WTC11 (cell line): ENCODE measurements at regions not wholly inside any gene's neighbourhood (a gene's known extent, or its start where the extent isn't known, plus 50 kb on each side); places are given as distances from the start of the nearest gene placed in this dataset.

ENCODE experiments used
- ATAC-seq: fragments of 200-7000 bp; cut with Tn5 transposase; 2 replicates; pipeline ENCODE4 v1.10.0; 2021; ENCODE audit warnings: mild to moderate bottlenecking, moderate library complexity
- CTCF ChIA-PET: fragments of 300-600 bp; sonication (Branson Sonifier 250); formaldehyde crosslinking; loops from one replicate; lab custom pipeline; 2021; ENCODE audit warnings: antibody characterized with exemption; lab: Charles Lee
- POLR2A ChIA-PET: fragments of 350-600 bp; sonication (Branson Sonifier 250); formaldehyde crosslinking; loops from one replicate; lab custom pipeline; 2021; ENCODE audit warnings: antibody characterized with exemption; lab: Charles Lee
- DNase-seq: peaks from one replicate; pipeline ENCODE4 v3.0.0; 2021; ENCODE audit warnings: low spot score
- H3K27ac Mint-ChIP-seq: 2 replicates; pipeline ENCODE4 v1.8.0; 2021; ENCODE audit warnings: mixed read lengths
- H3K27me3 Mint-ChIP-seq: 2 replicates; pipeline ENCODE4 v1.8.0; 2021; ENCODE audit warnings: low read depth, mild to moderate bottlenecking, moderate library complexity, mixed read lengths
- H3K36me3 Mint-ChIP-seq: 2 replicates; pipeline ENCODE4 v1.8.0; 2021; ENCODE audit warnings: mixed read lengths
- H3K4me1 Mint-ChIP-seq: 2 replicates; pipeline ENCODE4 v1.8.0; 2022; ENCODE audit warnings: mixed read lengths
- H3K4me3 Mint-ChIP-seq: 2 replicates; pipeline ENCODE4 v1.8.0; 2021; ENCODE audit warnings: mild to moderate bottlenecking, moderate library complexity, mixed read lengths
- H3K9me3 Mint-ChIP-seq: 2 replicates; pipeline ENCODE4 v1.8.0; 2021; ENCODE audit warnings: mixed read lengths
- ELF4 ChIP-seq: sonication (generic); formaldehyde crosslinking; IDR thresholded peaks from 2 replicates; pipeline ENCODE4 v1.8.1; 2022; ENCODE audit warnings: low read depth, mild to moderate bottlenecking, moderate library complexity, missing genetic modification reagents
- EMX1 ChIP-seq: fragments of 250-450 bp; sonication (Bioruptor Pico); IDR thresholded peaks from 2 replicates; pipeline ENCODE4 v1.8.0; 2021; ENCODE audit warnings: mild to moderate bottlenecking
- ESRRA ChIP-seq: sonication (generic); formaldehyde crosslinking; IDR thresholded peaks from 2 replicates; pipeline ENCODE4 v1.8.1; 2022; ENCODE audit warnings: mild to moderate bottlenecking, missing genetic modification reagents, borderline replicate concordance
- FOXJ3 ChIP-seq: sonication (generic); formaldehyde crosslinking; IDR thresholded peaks from 2 replicates; pipeline ENCODE4 v1.9.0; 2021; ENCODE audit warnings: missing genetic modification reagents, mild to moderate bottlenecking, borderline replicate concordance
- FOXK1 ChIP-seq: sonication (generic); formaldehyde crosslinking; IDR thresholded peaks from 2 replicates; pipeline ENCODE4 v1.8.0; 2022; ENCODE audit warnings: mild to moderate bottlenecking, moderate library complexity, missing genetic modification reagents
- FOXP1 ChIP-seq: sonication (generic); formaldehyde crosslinking; IDR thresholded peaks from 2 replicates; pipeline ENCODE4 v1.8.0; 2022; ENCODE audit warnings: missing genetic modification reagents, mild to moderate bottlenecking, moderate library complexity, borderline replicate concordance
- GABPB1 ChIP-seq: sonication (generic); formaldehyde crosslinking; IDR thresholded peaks from 2 replicates; pipeline ENCODE4 v1.8.1; 2023; ENCODE audit warnings: mild to moderate bottlenecking, missing genetic modification reagents
- HMGA2 ChIP-seq: fragments of 250-450 bp; sonication (Bioruptor Pico); IDR thresholded peaks from 2 replicates; pipeline ENCODE4 v1.4.0; 2021; ENCODE audit warnings: mild to moderate bottlenecking, moderate library complexity
- IRF2 ChIP-seq: sonication (generic); formaldehyde crosslinking; IDR thresholded peaks from 2 replicates; pipeline ENCODE4 v1.8.0; 2022; ENCODE audit warnings: low read depth, missing genetic modification reagents, borderline replicate concordance
- JAZF1 ChIP-seq: fragments of 250-450 bp; sonication (Bioruptor Pico); IDR thresholded peaks from 2 replicates; pipeline ENCODE4 v1.9.0; 2021; ENCODE audit warnings: moderate library complexity, mild to moderate bottlenecking, inconsistent platforms
- NFYB ChIP-seq: sonication (generic); formaldehyde crosslinking; conservative IDR thresholded peaks from 2 replicates; pipeline ENCODE4 v1.8.0; 2022; ENCODE audit warnings: low read depth, missing genetic modification reagents
- NR1H2 ChIP-seq: sonication (generic); formaldehyde crosslinking; IDR thresholded peaks from 2 replicates; pipeline ENCODE4 v1.9.0; 2021; ENCODE audit warnings: mild to moderate bottlenecking, moderate library complexity, missing genetic modification reagents
- SP1 ChIP-seq: sonication (generic); formaldehyde crosslinking; conservative IDR thresholded peaks from 2 replicates; pipeline ENCODE4 v1.8.1; 2022; ENCODE audit warnings: missing genetic modification reagents
- ZBTB21 ChIP-seq: sonication (generic); formaldehyde crosslinking; IDR thresholded peaks from 2 replicates; pipeline ENCODE4 v1.8.1; 2023; ENCODE audit warnings: mild to moderate bottlenecking, missing genetic modification reagents, borderline replicate concordance
- ZNF219 ChIP-seq: sonication (generic); formaldehyde crosslinking; IDR thresholded peaks from 2 replicates; pipeline ENCODE4 v1.8.0; 2023; ENCODE audit warnings: missing genetic modification reagents, mild to moderate bottlenecking, borderline replicate concordance
- ZNF416 ChIP-seq: fragments of 250-450 bp; sonication (Bioruptor Pico); IDR thresholded peaks from 2 replicates; pipeline ENCODE4 v1.9.0; 2021; ENCODE audit warnings: mild to moderate bottlenecking, inconsistent platforms
- ZNF423 ChIP-seq: fragments of 250-450 bp; sonication (Bioruptor Pico); IDR thresholded peaks from 2 replicates; pipeline ENCODE4 v2.1.2; 2022; ENCODE audit warnings: mild to moderate bottlenecking, moderate library complexity
- TF ChIP-seq, protein P1 (sequence below): sonication (generic); formaldehyde crosslinking; IDR thresholded peaks from 2 replicates; pipeline ENCODE4 v1.8.0; 2023; ENCODE audit warnings: missing genetic modification reagents, mild to moderate bottlenecking, borderline replicate concordance
- TF ChIP-seq, protein P2 (sequence below): fragments of 200-600 bp; IDR thresholded peaks from 2 replicates; pipeline ENCODE4 v1.8.0; 2022; ENCODE audit warnings: antibody characterized with exemption
- TF ChIP-seq, protein P3 (sequence below): sonication (generic); formaldehyde crosslinking; conservative IDR thresholded peaks from 2 replicates; pipeline ENCODE4 v1.8.1; 2022; ENCODE audit warnings: mild to moderate bottlenecking, missing genetic modification reagents
- TF ChIP-seq, protein P4 (sequence below): sonication (generic); formaldehyde crosslinking; IDR thresholded peaks from 2 replicates; pipeline ENCODE4 v1.8.0; 2022; ENCODE audit warnings: mild to moderate bottlenecking, missing genetic modification reagents
- TF ChIP-seq, protein P5 (sequence below): sonication (generic); formaldehyde crosslinking; IDR thresholded peaks from 2 replicates; pipeline ENCODE4 v1.8.0; 2022; ENCODE audit warnings: mild to moderate bottlenecking, missing genetic modification reagents
- TF ChIP-seq, protein P6 (sequence below): sonication (generic); formaldehyde crosslinking; IDR thresholded peaks from 2 replicates; pipeline ENCODE4 v1.8.1; 2022; ENCODE audit warnings: mild to moderate bottlenecking, missing genetic modification reagents, moderate library complexity, borderline replicate concordance

DNA sequence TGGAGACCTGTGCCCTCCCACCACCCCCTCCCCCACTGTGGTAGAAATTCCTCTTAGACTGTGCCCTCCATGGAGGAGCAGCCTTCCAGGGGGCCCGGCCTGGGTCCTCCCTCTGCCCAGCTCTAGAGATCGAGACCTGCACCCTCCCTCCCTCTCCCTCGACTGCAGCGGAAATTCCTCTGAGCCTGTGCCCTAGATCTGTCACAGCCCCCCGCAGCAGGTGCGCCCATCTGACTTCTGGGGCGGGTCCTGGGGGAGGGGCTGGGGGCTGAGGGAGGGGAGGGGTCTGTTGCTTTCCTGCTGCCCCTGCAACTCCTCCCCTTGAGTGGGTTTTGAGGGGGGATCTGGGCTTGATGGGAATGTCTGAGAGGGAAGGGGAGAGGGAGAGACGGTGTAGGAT lies 177.8 kb upstream of the GSE1 start:
- H3K27ac Mint-ChIP-seq, result peak overlapping the region; percentile 87
- H3K4me3 Mint-ChIP-seq, result 0 out of 2 replicates have a peak overlapping the region, but pooled peaks have one; percentile 31
- TF ChIP-seq, protein P1, sequence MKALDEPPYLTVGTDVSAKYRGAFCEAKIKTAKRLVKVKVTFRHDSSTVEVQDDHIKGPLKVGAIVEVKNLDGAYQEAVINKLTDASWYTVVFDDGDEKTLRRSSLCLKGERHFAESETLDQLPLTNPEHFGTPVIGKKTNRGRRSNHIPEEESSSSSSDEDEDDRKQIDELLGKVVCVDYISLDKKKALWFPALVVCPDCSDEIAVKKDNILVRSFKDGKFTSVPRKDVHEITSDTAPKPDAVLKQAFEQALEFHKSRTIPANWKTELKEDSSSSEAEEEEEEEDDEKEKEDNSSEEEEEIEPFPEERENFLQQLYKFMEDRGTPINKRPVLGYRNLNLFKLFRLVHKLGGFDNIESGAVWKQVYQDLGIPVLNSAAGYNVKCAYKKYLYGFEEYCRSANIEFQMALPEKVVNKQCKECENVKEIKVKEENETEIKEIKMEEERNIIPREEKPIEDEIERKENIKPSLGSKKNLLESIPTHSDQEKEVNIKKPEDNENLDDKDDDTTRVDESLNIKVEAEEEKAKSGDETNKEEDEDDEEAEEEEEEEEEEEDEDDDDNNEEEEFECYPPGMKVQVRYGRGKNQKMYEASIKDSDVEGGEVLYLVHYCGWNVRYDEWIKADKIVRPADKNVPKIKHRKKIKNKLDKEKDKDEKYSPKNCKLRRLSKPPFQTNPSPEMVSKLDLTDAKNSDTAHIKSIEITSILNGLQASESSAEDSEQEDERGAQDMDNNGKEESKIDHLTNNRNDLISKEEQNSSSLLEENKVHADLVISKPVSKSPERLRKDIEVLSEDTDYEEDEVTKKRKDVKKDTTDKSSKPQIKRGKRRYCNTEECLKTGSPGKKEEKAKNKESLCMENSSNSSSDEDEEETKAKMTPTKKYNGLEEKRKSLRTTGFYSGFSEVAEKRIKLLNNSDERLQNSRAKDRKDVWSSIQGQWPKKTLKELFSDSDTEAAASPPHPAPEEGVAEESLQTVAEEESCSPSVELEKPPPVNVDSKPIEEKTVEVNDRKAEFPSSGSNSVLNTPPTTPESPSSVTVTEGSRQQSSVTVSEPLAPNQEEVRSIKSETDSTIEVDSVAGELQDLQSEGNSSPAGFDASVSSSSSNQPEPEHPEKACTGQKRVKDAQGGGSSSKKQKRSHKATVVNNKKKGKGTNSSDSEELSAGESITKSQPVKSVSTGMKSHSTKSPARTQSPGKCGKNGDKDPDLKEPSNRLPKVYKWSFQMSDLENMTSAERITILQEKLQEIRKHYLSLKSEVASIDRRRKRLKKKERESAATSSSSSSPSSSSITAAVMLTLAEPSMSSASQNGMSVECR, result no peak
- TF ChIP-seq GABPB1 (CRISPR knock-in tag), result no peak
- TF ChIP-seq, protein P2, sequence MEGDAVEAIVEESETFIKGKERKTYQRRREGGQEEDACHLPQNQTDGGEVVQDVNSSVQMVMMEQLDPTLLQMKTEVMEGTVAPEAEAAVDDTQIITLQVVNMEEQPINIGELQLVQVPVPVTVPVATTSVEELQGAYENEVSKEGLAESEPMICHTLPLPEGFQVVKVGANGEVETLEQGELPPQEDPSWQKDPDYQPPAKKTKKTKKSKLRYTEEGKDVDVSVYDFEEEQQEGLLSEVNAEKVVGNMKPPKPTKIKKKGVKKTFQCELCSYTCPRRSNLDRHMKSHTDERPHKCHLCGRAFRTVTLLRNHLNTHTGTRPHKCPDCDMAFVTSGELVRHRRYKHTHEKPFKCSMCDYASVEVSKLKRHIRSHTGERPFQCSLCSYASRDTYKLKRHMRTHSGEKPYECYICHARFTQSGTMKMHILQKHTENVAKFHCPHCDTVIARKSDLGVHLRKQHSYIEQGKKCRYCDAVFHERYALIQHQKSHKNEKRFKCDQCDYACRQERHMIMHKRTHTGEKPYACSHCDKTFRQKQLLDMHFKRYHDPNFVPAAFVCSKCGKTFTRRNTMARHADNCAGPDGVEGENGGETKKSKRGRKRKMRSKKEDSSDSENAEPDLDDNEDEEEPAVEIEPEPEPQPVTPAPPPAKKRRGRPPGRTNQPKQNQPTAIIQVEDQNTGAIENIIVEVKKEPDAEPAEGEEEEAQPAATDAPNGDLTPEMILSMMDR, result no peak
- no peak for TF ChIP-seq FOXK1 (CRISPR knock-in tag)
- TF ChIP-seq IRF2 (CRISPR knock-in tag), result no peak
- TF ChIP-seq ZNF219 (CRISPR knock-in tag), result no peak
- TF ChIP-seq FOXP1 (CRISPR knock-in tag), result no peak
- TF ChIP-seq ELF4, result no peak
- no peak for TF ChIP-seq SP1 (CRISPR knock-in tag)
- TF ChIP-seq FOXJ3 (CRISPR knock-in tag), result no peak
- TF ChIP-seq ZNF423 (CRISPR knock-in tag), result no peak
- no peak for TF ChIP-seq HMGA2 (CRISPR knock-in tag)
- TF ChIP-seq EMX1 (CRISPR knock-in tag), result no peak
- TF ChIP-seq, protein P3, sequence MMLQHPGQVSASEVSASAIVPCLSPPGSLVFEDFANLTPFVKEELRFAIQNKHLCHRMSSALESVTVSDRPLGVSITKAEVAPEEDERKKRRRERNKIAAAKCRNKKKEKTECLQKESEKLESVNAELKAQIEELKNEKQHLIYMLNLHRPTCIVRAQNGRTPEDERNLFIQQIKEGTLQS, result no peak
- TF ChIP-seq, protein P4, sequence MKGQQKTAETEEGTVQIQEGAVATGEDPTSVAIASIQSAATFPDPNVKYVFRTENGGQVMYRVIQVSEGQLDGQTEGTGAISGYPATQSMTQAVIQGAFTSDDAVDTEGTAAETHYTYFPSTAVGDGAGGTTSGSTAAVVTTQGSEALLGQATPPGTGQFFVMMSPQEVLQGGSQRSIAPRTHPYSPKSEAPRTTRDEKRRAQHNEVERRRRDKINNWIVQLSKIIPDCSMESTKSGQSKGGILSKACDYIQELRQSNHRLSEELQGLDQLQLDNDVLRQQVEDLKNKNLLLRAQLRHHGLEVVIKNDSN, result no peak
- TF ChIP-seq ESRRA (CRISPR knock-in tag), result no peak
- TF ChIP-seq, protein P5, sequence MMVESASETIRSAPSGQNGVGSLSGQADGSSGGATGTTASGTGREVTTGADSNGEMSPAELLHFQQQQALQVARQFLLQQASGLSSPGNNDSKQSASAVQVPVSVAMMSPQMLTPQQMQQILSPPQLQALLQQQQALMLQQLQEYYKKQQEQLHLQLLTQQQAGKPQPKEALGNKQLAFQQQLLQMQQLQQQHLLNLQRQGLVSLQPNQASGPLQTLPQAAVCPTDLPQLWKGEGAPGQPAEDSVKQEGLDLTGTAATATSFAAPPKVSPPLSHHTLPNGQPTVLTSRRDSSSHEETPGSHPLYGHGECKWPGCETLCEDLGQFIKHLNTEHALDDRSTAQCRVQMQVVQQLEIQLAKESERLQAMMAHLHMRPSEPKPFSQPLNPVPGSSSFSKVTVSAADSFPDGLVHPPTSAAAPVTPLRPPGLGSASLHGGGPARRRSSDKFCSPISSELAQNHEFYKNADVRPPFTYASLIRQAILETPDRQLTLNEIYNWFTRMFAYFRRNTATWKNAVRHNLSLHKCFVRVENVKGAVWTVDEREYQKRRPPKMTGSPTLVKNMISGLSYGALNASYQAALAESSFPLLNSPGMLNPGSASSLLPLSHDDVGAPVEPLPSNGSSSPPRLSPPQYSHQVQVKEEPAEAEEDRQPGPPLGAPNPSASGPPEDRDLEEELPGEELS, result no peak
- DNase-seq (peak; percentile 57), ATAC-seq (no peak)
- no peaks in the 10 kb centered on the region for H3K9me3 Mint-ChIP-seq
- no peaks in the 10 kb centered on the region for H3K36me3 Mint-ChIP-seq
- no peaks in the 10 kb centered on the region for H3K27me3 Mint-ChIP-seq
- POLR2A ChIA-PET, result interaction anchor here (1.1 kb wide), 1 partner anchor 200 kb away, joined by 4 read pairs; no protein-coding TSS in a partner anchor
- CTCF ChIA-PET, result interaction anchor here (1.4 to 4.2 kb wide), 11 partner anchors 14 to 282 kb away, joined by 3 to 53 read pairs (median 12); partner anchors contain the start of gene GSE1
- H3K4me1 Mint-ChIP-seq, result peaks cover 41% of the 10 kb centered on the region

DNA sequence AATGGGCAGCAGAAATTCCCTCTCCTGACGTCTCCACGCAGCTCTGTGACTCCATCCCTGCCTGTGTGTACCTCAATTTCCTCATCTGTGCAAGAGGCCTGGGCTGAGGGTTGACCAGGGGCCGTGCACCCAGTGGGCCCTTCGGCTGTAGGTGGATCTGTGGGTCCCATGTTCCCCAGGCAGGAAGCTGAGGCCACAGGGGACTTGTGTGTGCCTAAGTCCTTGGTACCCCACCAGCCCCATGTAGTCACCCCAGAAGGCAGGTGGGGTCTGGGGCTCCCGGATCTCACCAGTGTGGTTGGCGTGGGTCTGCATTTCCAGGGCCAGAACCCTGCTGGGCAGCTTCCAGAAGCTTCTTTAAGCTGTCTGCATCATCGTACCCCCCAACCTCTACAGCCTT lies 177.4 kb upstream of the GSE1 start:
- ATAC-seq, result no peak
- TF ChIP-seq EMX1 (CRISPR knock-in tag), result no peak
- TF ChIP-seq NFYB (CRISPR knock-in tag), result no peak
- TF ChIP-seq JAZF1 (CRISPR knock-in tag), result no peak
- TF ChIP-seq ZBTB21 (CRISPR knock-in tag), result no peak
- TF ChIP-seq NR1H2 (CRISPR knock-in tag), result no peak
- no peak for TF ChIP-seq ZNF416 (CRISPR knock-in tag)
- TF ChIP-seq GABPB1 (CRISPR knock-in tag), result no peak
- TF ChIP-seq, protein P6, sequence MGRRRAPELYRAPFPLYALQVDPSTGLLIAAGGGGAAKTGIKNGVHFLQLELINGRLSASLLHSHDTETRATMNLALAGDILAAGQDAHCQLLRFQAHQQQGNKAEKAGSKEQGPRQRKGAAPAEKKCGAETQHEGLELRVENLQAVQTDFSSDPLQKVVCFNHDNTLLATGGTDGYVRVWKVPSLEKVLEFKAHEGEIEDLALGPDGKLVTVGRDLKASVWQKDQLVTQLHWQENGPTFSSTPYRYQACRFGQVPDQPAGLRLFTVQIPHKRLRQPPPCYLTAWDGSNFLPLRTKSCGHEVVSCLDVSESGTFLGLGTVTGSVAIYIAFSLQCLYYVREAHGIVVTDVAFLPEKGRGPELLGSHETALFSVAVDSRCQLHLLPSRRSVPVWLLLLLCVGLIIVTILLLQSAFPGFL (CRISPR knock-in tag), result no peak
- no peaks in the 10 kb centered on the region for H3K36me3 Mint-ChIP-seq
- H3K27ac Mint-ChIP-seq, result peak overlapping the region; percentile 87
- ChIA-PET POLR2A (interaction anchor here (0.9 to 1.1 kb wide), 2 partner anchors 20 to 201 kb away, joined by 3 to 4 read pairs; no protein-coding TSS in a partner anchor), CTCF (interaction anchor here (0.7 to 4.2 kb wide), 19 partner anchors 8 to 321 kb away, joined by 3 to 53 read pairs (median 11); partner anchors contain the start of gene GSE1)
- H3K4me3 Mint-ChIP-seq, result peak overlapping the region; percentile 31; the same call in 1 of the 2 replicates
- H3K4me1 Mint-ChIP-seq, result peaks cover 41% of the 10 kb centered on the region
- no peaks in the 10 kb centered on the region for H3K27me3 Mint-ChIP-seq
- no peak for DNase-seq
- no peaks in the 10 kb centered on the region for H3K9me3 Mint-ChIP-seq
